Mucosa of descending colon (tissue), 3 donors: ENCODE measurements at regions not wholly inside any gene's neighbourhood (a gene's known extent, or its start where the extent isn't known, plus 50 kb on each side); places are given as distances from the start of the nearest gene placed in this dataset.

Experiments used
- ATAC-seq: fragments of 200-7000 bp; cut with Tn5 transposase; one replicate; pipeline ENCODE4 v1.9.1; 2020; ENCODE audit warnings: mild to moderate bottlenecking, moderate library complexity
- DNase-seq, 3 donors: peaks; one replicate each; pipeline ENCODE4 v3.0.0-alpha.2; 2020
- H3K36me3 ChIP-seq: fragments of 200-600 bp; one replicate; pipeline ENCODE4 v1.8.0; 2021; ENCODE audit warnings: low read depth, mild to moderate bottlenecking
- H3K4me1 ChIP-seq: fragments of 200-600 bp; one replicate; pipeline ENCODE4 v1.8.0; 2021; ENCODE audit warnings: low read depth, mild to moderate bottlenecking
- H3K4me3 ChIP-seq: fragments of 200-600 bp; one replicate; pipeline ENCODE4 v1.8.0; 2021; ENCODE audit warnings: mild to moderate bottlenecking
- H3K9me3 ChIP-seq: fragments of 200-600 bp; one replicate; pipeline ENCODE4 v1.8.0; 2021; ENCODE audit warnings: mild to moderate bottlenecking
- intact Hi-C, 2 donors: fragments of 100-400 bp; cut with DNase I in 1 of 2; cut with micrococcal nuclease in 1 of 2; formaldehyde crosslinking; loops; one replicate each; pipeline versions ENCODE4 v1.11.0 to v1.11.1; 2022; cut with DNase I, micrococcal nuclease
- TF ChIP-seq, protein P1 (sequence below): fragments of 200-600 bp; IDR thresholded peaks from one replicate; pipeline ENCODE4 v1.8.0; 2022; ENCODE audit warnings: antibody characterized with exemption, mild to moderate bottlenecking
- donor health status: DM: no; HTN: no; CAD: no; lungs with moderate emphysema.
- donor health status: DM: no; HTN: no; CAD: no.
- donor health status: DM: no; HTN: yes; CAD: no.

DNA sequence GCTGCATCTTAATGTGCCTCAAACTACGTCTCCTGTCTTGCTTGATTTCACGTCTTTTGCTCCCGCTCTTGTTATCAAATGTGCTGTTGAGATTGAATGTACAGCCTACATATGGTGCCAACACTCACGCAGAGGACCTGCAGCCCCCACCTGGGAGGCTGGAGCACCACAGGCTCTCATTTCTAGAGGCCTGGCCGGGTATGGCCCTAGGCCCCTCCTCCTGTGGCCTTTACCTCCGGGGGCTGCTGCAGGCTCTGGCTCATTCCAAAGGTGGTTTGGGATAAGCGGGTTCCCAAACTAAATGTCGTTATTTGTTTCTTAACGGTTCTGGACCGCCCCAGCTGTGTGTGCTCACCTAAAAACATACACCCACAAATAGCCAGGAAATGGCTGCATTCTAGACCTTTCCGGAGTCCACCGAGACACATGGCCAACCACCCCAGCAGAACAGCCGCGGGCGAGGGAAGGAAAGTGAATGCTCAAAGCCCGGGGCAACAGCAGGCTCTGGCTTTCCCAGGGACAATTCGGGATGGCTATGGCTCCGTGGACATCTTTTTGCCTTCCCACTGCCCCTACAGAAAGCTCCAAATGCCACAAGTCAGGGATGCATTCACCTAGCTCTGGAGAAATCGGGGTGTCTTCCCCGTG lies 105.9 kb downstream of the ENGASE start:
- DNase-seq (no peak), ATAC-seq (no peak)
- intact Hi-C loops: no loop called here
- Histone ChIP-seq H3K4me1 (no peaks in the 10 kb centered on the region), H3K4me3 (no peak overlapping the region), H3K36me3 (no peaks in the 10 kb centered on the region), H3K9me3 (no peaks in the 10 kb centered on the region)
- TF ChIP-seq, protein P1, sequence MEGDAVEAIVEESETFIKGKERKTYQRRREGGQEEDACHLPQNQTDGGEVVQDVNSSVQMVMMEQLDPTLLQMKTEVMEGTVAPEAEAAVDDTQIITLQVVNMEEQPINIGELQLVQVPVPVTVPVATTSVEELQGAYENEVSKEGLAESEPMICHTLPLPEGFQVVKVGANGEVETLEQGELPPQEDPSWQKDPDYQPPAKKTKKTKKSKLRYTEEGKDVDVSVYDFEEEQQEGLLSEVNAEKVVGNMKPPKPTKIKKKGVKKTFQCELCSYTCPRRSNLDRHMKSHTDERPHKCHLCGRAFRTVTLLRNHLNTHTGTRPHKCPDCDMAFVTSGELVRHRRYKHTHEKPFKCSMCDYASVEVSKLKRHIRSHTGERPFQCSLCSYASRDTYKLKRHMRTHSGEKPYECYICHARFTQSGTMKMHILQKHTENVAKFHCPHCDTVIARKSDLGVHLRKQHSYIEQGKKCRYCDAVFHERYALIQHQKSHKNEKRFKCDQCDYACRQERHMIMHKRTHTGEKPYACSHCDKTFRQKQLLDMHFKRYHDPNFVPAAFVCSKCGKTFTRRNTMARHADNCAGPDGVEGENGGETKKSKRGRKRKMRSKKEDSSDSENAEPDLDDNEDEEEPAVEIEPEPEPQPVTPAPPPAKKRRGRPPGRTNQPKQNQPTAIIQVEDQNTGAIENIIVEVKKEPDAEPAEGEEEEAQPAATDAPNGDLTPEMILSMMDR: no peak

DNA sequence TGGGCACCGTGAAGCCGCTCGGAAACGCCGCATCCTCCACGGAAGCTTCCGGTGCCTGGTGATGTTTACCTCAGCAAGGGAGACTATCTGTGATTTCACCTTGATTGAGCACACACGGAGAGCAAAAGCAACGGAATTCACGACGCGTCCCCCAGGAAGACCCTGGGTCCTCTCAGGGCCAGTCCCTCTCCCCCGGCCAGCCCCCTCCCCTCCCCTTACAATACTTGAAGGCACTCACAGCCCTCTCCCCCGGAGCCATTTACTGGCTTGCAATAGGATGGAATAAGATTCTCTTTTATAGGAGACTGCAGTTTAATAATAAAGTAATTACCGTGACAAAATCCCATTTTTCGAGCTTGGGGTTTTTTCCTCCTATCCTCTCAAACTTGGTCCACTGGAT lies 104.7 kb downstream of the ENGASE start:
- ATAC-seq (no peak), DNase-seq (no peak)
- H3K36me3 ChIP-seq: no peaks in the 10 kb centered on the region
- no peak overlapping the region for H3K4me3 ChIP-seq
- intact Hi-C loops: no loop called here
- TF ChIP-seq, protein P1: no peak
- no peaks in the 10 kb centered on the region for H3K9me3 ChIP-seq
- no peaks in the 10 kb centered on the region for H3K4me1 ChIP-seq

DNA sequence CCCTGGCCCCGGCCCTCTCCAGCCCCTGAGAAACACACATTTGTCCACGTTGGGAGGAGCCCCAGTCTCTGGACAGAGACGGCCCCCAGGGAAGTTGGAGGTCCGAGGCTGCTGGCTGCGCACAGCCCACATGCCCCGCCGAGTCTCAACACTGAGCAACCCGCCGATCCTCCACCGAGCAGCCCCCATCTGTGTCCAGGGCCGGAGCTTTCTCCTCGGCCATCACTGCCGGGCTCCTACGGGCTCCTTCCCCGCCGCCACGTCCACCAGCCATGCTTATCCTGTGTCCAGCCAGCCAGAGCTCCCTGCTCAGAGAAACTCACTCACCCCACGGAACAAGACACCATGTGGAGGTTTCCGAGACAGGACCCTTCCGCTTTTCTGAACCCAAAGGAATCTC lies 103.3 kb downstream of the ENGASE start:
- H3K4me3 ChIP-seq: no peak overlapping the region
- H3K4me1 ChIP-seq: no peaks in the 10 kb centered on the region
- ATAC-seq (no peak), DNase-seq (no peak)
- intact Hi-C loops: no loop called here
- no peaks in the 10 kb centered on the region for H3K36me3 ChIP-seq
- TF ChIP-seq, protein P1: no peak
- H3K9me3 ChIP-seq: no peaks in the 10 kb centered on the region

DNA sequence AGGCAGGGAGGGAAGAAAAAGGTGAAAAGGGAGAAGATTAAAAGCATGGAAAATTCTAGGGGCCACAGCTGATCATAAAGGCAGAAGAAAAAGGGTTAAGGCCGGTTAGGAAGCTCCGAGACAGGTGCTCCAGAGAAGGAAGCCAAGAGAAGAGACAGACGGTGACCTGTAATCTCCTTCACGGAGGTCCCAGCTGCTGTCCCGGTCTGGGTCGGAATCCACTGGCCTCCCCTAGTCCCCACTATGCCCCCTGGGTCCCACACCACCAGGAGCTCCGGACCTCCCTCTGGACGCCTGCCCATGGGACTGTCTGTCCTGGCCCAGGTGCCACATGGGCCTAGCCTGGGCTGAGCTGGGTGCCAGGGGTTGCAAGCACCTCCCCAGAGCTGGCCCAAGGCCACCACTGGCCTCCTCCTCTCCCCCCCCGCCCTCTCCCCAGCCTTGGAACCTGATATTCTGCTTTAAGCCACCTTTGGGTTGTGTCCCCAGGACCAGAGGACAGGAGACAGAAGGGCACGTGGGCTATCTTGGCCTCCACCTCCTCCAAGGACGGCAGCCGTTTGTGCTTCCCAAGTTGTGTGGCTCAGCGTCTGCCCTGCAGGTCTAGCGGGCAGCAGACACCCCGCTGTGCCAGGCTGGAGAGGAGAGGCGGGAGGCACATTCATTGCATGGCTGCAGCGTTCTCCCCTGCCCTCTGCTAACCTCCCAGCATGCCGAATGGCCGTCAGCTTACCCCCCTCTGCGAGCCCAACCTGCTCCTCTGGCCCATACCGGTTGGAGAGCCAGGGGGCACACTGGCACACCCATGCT lies 102.4 kb downstream of the ENGASE start:
- DNase-seq: no peak
- TF ChIP-seq, protein P1: no peak
- H3K36me3 ChIP-seq: no peaks in the 10 kb centered on the region
- no peaks in the 10 kb centered on the region for H3K4me1 ChIP-seq
- ATAC-seq: no peak
- H3K4me3 ChIP-seq: no peak overlapping the region
- H3K9me3 ChIP-seq: no peaks in the 10 kb centered on the region
- intact Hi-C loops: no loop called here

DNA sequence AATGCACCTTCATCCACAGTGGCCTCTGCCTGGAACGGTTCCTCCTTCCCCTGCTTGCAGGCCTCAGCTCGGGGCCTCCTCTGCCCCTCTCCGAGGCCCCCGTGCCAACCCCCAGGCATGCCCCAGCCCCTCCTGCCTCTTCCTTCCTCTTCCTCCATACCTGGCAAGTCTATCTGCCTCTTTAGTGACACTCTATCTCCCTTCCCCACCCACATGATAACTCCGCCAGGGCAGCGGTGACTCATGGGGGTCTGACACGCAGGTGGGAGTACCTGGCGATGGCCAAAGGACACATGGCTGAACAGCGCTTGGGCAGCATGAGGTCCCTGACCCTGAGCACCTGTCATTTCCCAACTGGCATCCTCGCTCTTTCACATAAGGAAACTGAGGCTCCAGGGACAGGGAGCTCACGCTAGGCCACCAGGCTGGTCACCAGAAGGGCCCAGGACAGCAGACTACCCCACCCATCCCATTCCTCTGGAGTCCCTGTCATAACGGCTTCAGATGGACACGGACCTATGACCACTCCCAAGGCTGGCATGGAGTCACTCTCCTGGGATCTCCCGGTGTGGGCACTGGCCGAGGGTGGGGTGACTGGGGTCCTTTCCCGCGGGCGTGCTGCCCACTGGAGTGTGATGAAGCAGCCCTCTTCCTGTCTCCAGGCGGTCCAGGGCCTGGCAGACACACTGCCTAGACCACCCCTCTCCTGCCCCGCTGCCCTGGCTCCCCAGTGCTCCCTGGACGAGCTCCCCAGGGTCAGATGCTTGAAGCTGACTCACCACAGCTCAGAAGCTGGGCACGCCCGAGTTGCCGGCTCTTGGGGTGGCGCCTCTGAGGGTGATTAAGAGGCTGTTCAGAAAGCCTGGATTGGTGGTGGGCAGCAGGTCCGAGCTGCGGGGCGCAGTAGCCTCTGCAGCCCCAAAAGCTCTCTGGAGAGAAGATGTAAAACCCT lies 100.6 kb downstream of the ENGASE start:
- no peak overlapping the region for H3K4me3 ChIP-seq
- TF ChIP-seq, protein P1: no peak

More for the DNA sequence above, 100.6 kb downstream of the ENGASE start:
- DNase-seq (no peak), ATAC-seq (no peak)
- intact Hi-C loops: no loop called here
- Histone ChIP-seq H3K9me3 (no peaks in the 10 kb centered on the region), H3K36me3 (no peaks in the 10 kb centered on the region), H3K4me1 (no peaks in the 10 kb centered on the region)
